HCT116 (cell line): ENCODE measurements at regions not wholly inside any gene's neighbourhood (a gene's known extent, or its start where the extent isn't known, plus 50 kb on each side); places are given as distances from the start of the nearest gene placed in this dataset.

Experiments
- ATAC-seq: fragments of 200-7000 bp; cut with Tn5 transposase; 2 replicates; pipeline ENCODE4 v1.9.1; 2020; ENCODE audit warnings: mild to moderate bottlenecking, moderate library complexity
- BruUV-seq: library from RNA; stranded (reverse); fragments of 400-500 nt; replicated peaks from 2 replicates; lab custom pipeline; 2021; lab: Mats Ljungman, UMichigan
- CTCF ChIA-PET: fragments of 300-600 bp; sonication (Branson Sonifier 250); formaldehyde crosslinking; loops from one replicate; lab custom pipeline; 2021; ENCODE audit warnings: antibody characterized with exemption; lab: Charles Lee
- POLR2A ChIA-PET: fragments of 300-600, 350-600 bp; sonication (Branson Sonifier 250); formaldehyde crosslinking; loops from one replicate; lab custom pipeline; 2021; ENCODE audit warnings: antibody characterized with exemption; lab: Charles Lee
- RAD21 ChIA-PET, 2 experiments: fragments of 300-600 bp; sonication (Branson Sonifier 250); formaldehyde crosslinking; loops; one replicate each; lab custom pipeline; 2023; ENCODE audit warnings: low total read pairs in 2 of 2; ENCODE audit not compliant: uncharacterized antibody in 2 of 2, unreplicated experiment in 2 of 2, low non-redundant PET in 1 of 2; lab: Charles Lee
- DNase-seq: peaks from one replicate; pipeline ENCODE4 v3.0.0-alpha.2; 2010; ENCODE audit warnings: low read depth, low spot score
- H2AFZ ChIP-seq: fragments of 200-600 bp; shearing (Covaris generic), sonication (generic); 2 replicates; pipeline ENCODE4 v1.6.1; 2017; ENCODE audit warnings: low read depth, mixed run types, mixed read lengths, antibody characterized with exemption, low read length; ENCODE audit not compliant: poor library complexity, severe bottlenecking
- H3K27ac ChIP-seq: 2 replicates; pipeline ENCODE4 v1.5.1; 2012; ENCODE audit warnings: low read depth, low read length
- H3K27me3 ChIP-seq: fragments of 200-600 bp; sonication (generic); 2 replicates; pipeline ENCODE4 v1.6.1; 2016; ENCODE audit warnings: mixed run types, low read length, mixed read lengths; ENCODE audit not compliant: insufficient read depth
- H3K36me3 ChIP-seq, 2 experiments: fragments of 200-500 bp in 1 of 2; fragments of 200-600 bp in 1 of 2; sonication (Bioruptor generic) in 1 of 2; sonication (generic) in 1 of 2; 2 replicates each; pipeline versions ENCODE4 v1.5.1 to v1.6.1; 2014 to 2016; ENCODE audit warnings: low read length in 2 of 2, inconsistent platforms in 1 of 2, mixed read lengths in 1 of 2, mixed run types in 1 of 2; ENCODE audit not compliant: insufficient read depth in 2 of 2, control insufficient read depth in 1 of 2
- H3K4me1 ChIP-seq, 2 experiments: fragments of 200-600 bp in 1 of 2; sonication (generic) in 1 of 2; 2 replicates each; pipeline versions ENCODE4 v1.5.1 to v1.6.1; 2012 to 2017; ENCODE audit warnings: low read length in 2 of 2, inconsistent platforms in 1 of 2, mild to moderate bottlenecking in 1 of 2, mixed read lengths in 1 of 2, mixed run types in 1 of 2, moderate library complexity in 1 of 2; ENCODE audit not compliant: insufficient read depth in 2 of 2, control insufficient read depth in 1 of 2
- H3K4me2 ChIP-seq: fragments of 200-600 bp; sonication (generic); 2 replicates; pipeline ENCODE4 v1.6.1; 2017; ENCODE audit warnings: mixed run types, low read length, mixed read lengths
- H3K4me3 ChIP-seq, 2 experiments: fragments of 200-600 bp in 1 of 2; sonication (generic) in 1 of 2; replicated peaks in 1 of 2; 2 replicates each; pipeline ENCODE4 v1.5.1; 2011 to 2016; ENCODE audit warnings: low read length in 2 of 2, control low read depth in 1 of 2, low read depth in 1 of 2, mild to moderate bottlenecking in 1 of 2, mixed read lengths in 1 of 2, mixed run types in 1 of 2
- H3K79me2 ChIP-seq: fragments of 200-600 bp; sonication (generic); 2 replicates; pipeline ENCODE4 v1.6.1; 2017; ENCODE audit warnings: mild to moderate bottlenecking, mixed run types, low read length, moderate library complexity, mixed read lengths; ENCODE audit not compliant: insufficient read depth
- H3K9ac ChIP-seq: fragments of 200-600 bp; sonication (generic); 2 replicates; pipeline ENCODE4 v1.6.1; 2016; ENCODE audit warnings: low read length, mixed read lengths
- H3K9me2 ChIP-seq: fragments of 200-600 bp; sonication (generic), shearing (Covaris generic); 2 replicates; pipeline ENCODE4 v1.6.1; 2017; ENCODE audit warnings: mixed run types, mild to moderate bottlenecking, moderate library complexity; ENCODE audit not compliant: insufficient read depth
- H3K9me3 ChIP-seq, 2 experiments: fragments of 200-500 bp in 1 of 2; fragments of 200-600 bp in 1 of 2; sonication (Bioruptor generic) in 1 of 2; sonication (generic) in 1 of 2; 2 replicates each; pipeline ENCODE4 v1.6.1; 2014 to 2017; ENCODE audit warnings: low read length in 2 of 2, mixed read lengths in 2 of 2, inconsistent platforms in 1 of 2, low read depth in 1 of 2, mild to moderate bottlenecking in 1 of 2, mixed run types in 1 of 2, moderate library complexity in 1 of 2; ENCODE audit not compliant: control insufficient read depth in 1 of 2, insufficient read depth in 1 of 2
- H4K20me1 ChIP-seq: fragments of 200-600 bp; sonication (generic), shearing (Covaris generic); 2 replicates; pipeline ENCODE4 v1.6.1; 2017; ENCODE audit warnings: mixed run types, mild to moderate bottlenecking, moderate library complexity; ENCODE audit not compliant: insufficient read depth
- ATF3 ChIP-seq: IDR thresholded peaks from 2 replicates; pipeline ENCODE4 v1.6.1; 2012
- CBX3 ChIP-seq: IDR thresholded peaks from 2 replicates; pipeline ENCODE4 v1.6.1; 2012; ENCODE audit warnings: low read depth
- CEBPB ChIP-seq: IDR thresholded peaks from 2 replicates; pipeline ENCODE4 v1.6.1; 2012; ENCODE audit warnings: low read depth
- CTCF ChIP-seq, 3 experiments: fragments of 200-600 bp in 1 of 3; sonication (generic) in 1 of 3; IDR thresholded peaks in 2 of 3; conservative IDR thresholded peaks in 1 of 3; 2 replicates each; pipeline ENCODE4 v1.5.1; 2012 to 2017; ENCODE audit warnings: low read depth in 2 of 3, low read length in 2 of 3, antibody characterized with exemption in 1 of 3, borderline replicate concordance in 1 of 3, control low read depth in 1 of 3, mild to moderate bottlenecking in 1 of 3, mixed read lengths in 1 of 3, mixed run types in 1 of 3, moderate library complexity in 1 of 3; ENCODE audit not compliant: insufficient read depth in 1 of 3
- EGR1 ChIP-seq: IDR thresholded peaks from 2 replicates; pipeline ENCODE4 v1.6.1; 2012; ENCODE audit warnings: low read depth
- EZH2phosphoT487 ChIP-seq: fragments of 200-600 bp; IDR thresholded peaks from 2 replicates; pipeline ENCODE4 v1.6.1; 2018; ENCODE audit warnings: antibody characterized with exemption, borderline replicate concordance
- FOSL1 ChIP-seq: IDR thresholded peaks from 2 replicates; pipeline ENCODE4 v1.6.1; 2012; ENCODE audit warnings: low read depth
- JUND ChIP-seq: IDR thresholded peaks from 2 replicates; pipeline ENCODE4 v1.6.1; 2012
- MAX ChIP-seq: IDR thresholded peaks from 2 replicates; pipeline ENCODE4 v1.6.1; 2012
- POLR2A ChIP-seq: IDR thresholded peaks from 2 replicates; pipeline ENCODE4 v1.7.0; 2011; ENCODE audit warnings: borderline replicate concordance; ENCODE audit not compliant: insufficient read depth, insufficient read length; ENCODE audit errors: extremely low read depth
- REST ChIP-seq: IDR thresholded peaks from 2 replicates; pipeline ENCODE4 v1.6.1; 2012; ENCODE audit warnings: low read depth
- SIN3A ChIP-seq: IDR thresholded peaks from 2 replicates; pipeline ENCODE4 v1.6.1; 2012; ENCODE audit warnings: low read depth
- SP1 ChIP-seq: IDR thresholded peaks from 2 replicates; pipeline ENCODE4 v1.6.1; 2012; ENCODE audit warnings: low read depth
- SRF ChIP-seq: IDR thresholded peaks from 2 replicates; pipeline ENCODE4 v1.6.1; 2012; ENCODE audit warnings: low read depth
- TCF7L2 ChIP-seq: IDR thresholded peaks from 2 replicates; pipeline ENCODE4 v1.7.0; 2011; ENCODE audit warnings: borderline replicate concordance, inconsistent platforms; ENCODE audit not compliant: insufficient read depth, insufficient read length; ENCODE audit errors: extremely low read depth
- ZFX ChIP-seq: fragments of 450-650 bp; IDR thresholded peaks from 2 replicates; pipeline ENCODE4 v1.6.1; 2017
- ZNF274 ChIP-seq: fragments of 200-500 bp; sonication (Bioruptor generic); IDR thresholded peaks from 2 replicates; pipeline ENCODE4 v1.6.1; 2014; ENCODE audit warnings: mild to moderate bottlenecking, low read depth, low read length, inconsistent platforms
- intact Hi-C: fragments of 100-400 bp; cut with micrococcal nuclease; formaldehyde crosslinking; loops from 2 replicates; pipeline ENCODE4 v1.10.0; 2022

GRCh38 chr10:65518379-65518778, 1407.5 kb upstream of the LRRTM3 start:
- ATAC-seq = 0 out of 2 replicates have a peak, but pooled peaks have one; percentile 36
- no peaks in the 10 kb centered on the region for H3K79me2 ChIP-seq
- peak; percentile 8 for DNase-seq
- no peaks in the 10 kb centered on the region for H3K36me3 ChIP-seq
- no peaks in the 10 kb centered on the region for H4K20me1 ChIP-seq
- intact Hi-C loops = no loop called here
- no peak overlapping the region for H3K9ac ChIP-seq
- no peak overlapping the region for H3K4me3 ChIP-seq
- H2AFZ ChIP-seq = no peak overlapping the region
- RAD21 ChIA-PET = no interaction called here
- no peaks in the 10 kb centered on the region for H3K9me3 ChIP-seq
- BruUV-seq = no TSS peak
- CTCF ChIA-PET = no interaction called here
- H3K27ac ChIP-seq = no peak overlapping the region
- POLR2A ChIA-PET = no interaction called here
- H3K27me3 ChIP-seq = no peaks in the 10 kb centered on the region
- H3K9me2 ChIP-seq = no peaks in the 10 kb centered on the region
- TF ChIP-seq ZFX = no peak
- TF ChIP-seq FOSL1 = peak; percentile 35; the same call in 1 of the 2 replicates
- TF ChIP-seq JUND = peak; percentile 25; the same call in 1 of the 2 replicates
- TF ChIP-seq, all 23 proteins: peak for 2
- H3K4me2 ChIP-seq = 0 out of 2 replicates have a peak overlapping the region, but pooled peaks have one; percentile 17
- H3K4me1 ChIP-seq = peaks cover 0 to 7% of the 10 kb centered on the region in 2 experiments; a peak in 2 of 4 replicates

GRCh38 chr10:65528986-65529385, 1396.8 kb upstream of the LRRTM3 start:
- ATAC-seq = no peak
- H3K4me2 ChIP-seq = no peak overlapping the region
- no peak overlapping the region for H3K27ac ChIP-seq
- no peak overlapping the region for H3K9ac ChIP-seq
- H3K9me2 ChIP-seq = no peaks in the 10 kb centered on the region
- BruUV-seq = no TSS peak
- no peaks in the 10 kb centered on the region for H4K20me1 ChIP-seq
- RAD21 ChIA-PET = no interaction called here
- no peaks in the 10 kb centered on the region for H3K27me3 ChIP-seq
- H2AFZ ChIP-seq = no peak overlapping the region
- DNase-seq = no peak
- POLR2A ChIA-PET = no interaction called here
- H3K4me3 ChIP-seq = no peak overlapping the region
- H3K36me3 ChIP-seq = no peaks in the 10 kb centered on the region
- CTCF ChIA-PET = no interaction called here
- no peaks in the 10 kb centered on the region for H3K9me3 ChIP-seq
- H3K4me1 ChIP-seq = no peaks in the 10 kb centered on the region
- H3K79me2 ChIP-seq = no peaks in the 10 kb centered on the region
- intact Hi-C loops = no loop called here
- TF ChIP-seq SIN3A (no peak), TCF7L2 (no peak), POLR2A (no peak), CBX3 (no peak), EGR1 (no peak), SRF (no peak), REST (no peak), EZH2phosphoT487 (no peak), SP1 (no peak), JUND (no peak), ZNF274 (no peak), MAX (no peak), ZFX (no peak), CEBPB (no peak), CTCF (IDR thresholded peaks at IDR 0.05 in 2 of 3, conservative IDR thresholded peaks at IDR 0.05 in 1 of 3; ENCODE audit: borderline replicate concordance in 1 of 3, insufficient read depth in 1 of 3, low read depth in 2 of 3, low read length in 2 of 3) (no peak), ATF3 (no peak), FOSL1 (no peak)
